Left ventricle myocardium superior (tissue), 1 donor: ENCODE measurements at regions not wholly inside any gene's neighbourhood (a gene's known extent, or its start where the extent isn't known, plus 50 kb on each side); places are given as distances from the start of the nearest gene placed in this dataset.

Experiments
- ATAC-seq: fragments of 200-7000 bp; cut with Tn5 transposase; one replicate; pipeline ENCODE4 v1.9.1; 2020; ENCODE audit warnings: mild to moderate bottlenecking, moderate library complexity
- DNase-seq: peaks from one replicate; pipeline ENCODE4 v3.0.0-alpha.2; 2020
- intact Hi-C: fragments of 100-400 bp; cut with micrococcal nuclease; formaldehyde crosslinking; loops from one replicate; pipeline ENCODE4 v1.11.0; 2022
- donor health status: DM: no; HTN: yes; CAD: no; lungs with severe emphysema.

- intact Hi-C loops, result no loop called here
- no peak for DNase-seq
- no peak for ATAC-seq
Measured at GRCh38 chr6:134725590-134725989, 224.3 kb downstream of the ALDH8A1 start.

GRCh38 chr6:134724771-134725340, 225.0 kb downstream of the ALDH8A1 start:
- no peak for DNase-seq
- intact Hi-C loops, result no loop called here
- ATAC-seq, result peak; percentile 75

GRCh38 chr6:134723081-134723871, 226.6 kb downstream of the ALDH8A1 start:
- DNase-seq (no peak), ATAC-seq (no peak)
- intact Hi-C loops, result no loop called here

- ATAC-seq (no peak), DNase-seq (no peak)
- intact Hi-C loops, result no loop called here
Measured at GRCh38 chr6:134722200-134722870, 227.6 kb downstream of the ALDH8A1 start.

GRCh38 chr6:134721060-134721405, 228.9 kb downstream of the ALDH8A1 start:
- DNase-seq (no peak), ATAC-seq (no peak)
- intact Hi-C loops, result no loop called here

GRCh38 chr6:134720353-134721059, 229.4 kb downstream of the ALDH8A1 start:
- DNase-seq (no peak), ATAC-seq (peak; percentile 75)
- intact Hi-C loops, result no loop called here

- intact Hi-C loops, result no loop called here
- DNase-seq (no peak), ATAC-seq (peak; percentile 65)
Measured at GRCh38 chr6:134719911-134720310, 230.0 kb downstream of the ALDH8A1 start.

- DNase-seq (no peak), ATAC-seq (peak; percentile 20)
- intact Hi-C loops, result no loop called here
Measured at GRCh38 chr6:134719286-134719685, 230.6 kb downstream of the ALDH8A1 start.

GRCh38 chr6:134714679-134715078, 235.2 kb downstream of the ALDH8A1 start:
- DNase-seq (no peak), ATAC-seq (no peak)
- intact Hi-C loops, result no loop called here

GRCh38 chr6:134714113-134714512, 235.8 kb downstream of the ALDH8A1 start:
- DNase-seq (no peak), ATAC-seq (no peak)
- intact Hi-C loops, result no loop called here

- DNase-seq (no peak), ATAC-seq (no peak)
- intact Hi-C loops, result no loop called here
Measured at GRCh38 chr6:134712311-134712710, 237.6 kb downstream of the ALDH8A1 start.

- ATAC-seq (no peak), DNase-seq (no peak)
- intact Hi-C loops, result no loop called here
Measured at GRCh38 chr6:134708079-134708478, 241.8 kb downstream of the ALDH8A1 start.

- peak; percentile 51 for ATAC-seq
- intact Hi-C loops, result no loop called here
- DNase-seq, result no peak
Measured at GRCh38 chr6:134707342-134708031, 242.4 kb downstream of the ALDH8A1 start.

- DNase-seq (no peak), ATAC-seq (no peak)
- intact Hi-C loops, result no loop called here
Measured at GRCh38 chr6:134706806-134707205, 243.1 kb downstream of the ALDH8A1 start.

GRCh38 chr6:134706153-134706552, 243.7 kb downstream of the ALDH8A1 start:
- ATAC-seq, result peak; percentile 75
- intact Hi-C loops, result no loop called here
- DNase-seq, result no peak

- intact Hi-C loops, result no loop called here
- no peak for DNase-seq
- peak; percentile 82 for ATAC-seq
Measured at GRCh38 chr6:134703206-134703605, 246.7 kb downstream of the ALDH8A1 start.

GRCh38 chr6:134702279-134702678, 247.6 kb downstream of the ALDH8A1 start:
- DNase-seq (no peak), ATAC-seq (peak; percentile 18)
- intact Hi-C loops, result no loop called here

- DNase-seq, result no peak
- ATAC-seq, result no peak
- intact Hi-C loops, result no loop called here
Measured at GRCh38 chr6:134701301-134701700, 248.6 kb downstream of the ALDH8A1 start.

- intact Hi-C loops, result no loop called here
- DNase-seq, result no peak
Measured at GRCh38 chr6:134698228-134698627, 251.7 kb downstream of the ALDH8A1 start.

More at GRCh38 chr6:134698228-134698627, 251.7 kb downstream of the ALDH8A1 start:
- ATAC-seq, result no peak
